ENCODE measurements at regions not wholly inside any gene's neighbourhood (a gene's known extent, or its start where the extent isn't known, plus 50 kb on each side); places are given as distances from the start of the nearest gene placed in this dataset.

- TF ChIP-seq CTCF (IDR thresholded peaks at IDR 0.05) (no peak), POLR2AphosphoS5 (IDR thresholded peaks at IDR 0.05) (no peak), POLR2A (IDR thresholded peaks at IDR 0.05) (no peak)
These were observed 484.8 kb upstream of the CCDC196 start for GRCh38 chr14:66001356-66001755.
